PC-9 (cell line): ENCODE measurements at regions not wholly inside any gene's neighbourhood (a gene's known extent, or its start where the extent isn't known, plus 50 kb on each side); places are given as distances from the start of the nearest gene placed in this dataset.

ENCODE experiments used
- BruUV-seq: library from RNA; stranded (reverse); fragments of 400-500 nt; replicated peaks from 2 replicates; lab custom pipeline; 2021; lab: Mats Ljungman, UMichigan
- CTCF ChIA-PET: fragments of 300-600 bp; sonication (Branson Sonifier 250); formaldehyde crosslinking; loops from one replicate; lab custom pipeline; 2022; ENCODE audit warnings: antibody characterized with exemption; lab: Charles Lee
- POLR2A ChIA-PET: fragments of 300-600 bp; sonication (Branson Sonifier 250); formaldehyde crosslinking; loops from one replicate; lab custom pipeline; 2022; ENCODE audit warnings: antibody characterized with exemption; ENCODE audit not compliant: unreplicated experiment; lab: Charles Lee
- DNase-seq, 2 experiments: peaks; one replicate each; pipeline versions ENCODE4 v3.0.0 to v3.0.0-alpha.2; 2015 to 2022; ENCODE audit warnings: mixed read lengths in 1 of 2
- H2AFZ ChIP-seq: fragments of 200-600 bp; sonication (generic); 2 replicates; pipeline ENCODE4 v1.8.1; 2017; ENCODE audit warnings: antibody characterized with exemption
- H3F3A ChIP-seq: fragments of 200-600 bp; sonication (generic); 2 replicates; pipeline ENCODE4 v1.8.1; 2017; ENCODE audit warnings: antibody characterized with exemption, mild to moderate bottlenecking, low read depth; ENCODE audit not compliant: insufficient read depth
- H3K27ac ChIP-seq: fragments of 200-600 bp; sonication (generic); 2 replicates; pipeline ENCODE4 v1.6.1; 2016; ENCODE audit warnings: mixed run types
- H3K27me3 ChIP-seq: fragments of 200-600 bp; sonication (generic); 2 replicates; pipeline ENCODE4 v1.6.1; 2016; ENCODE audit warnings: low read depth, mixed run types; ENCODE audit not compliant: insufficient read depth
- H3K36me3 ChIP-seq: fragments of 200-600 bp; sonication (generic); 2 replicates; pipeline ENCODE4 v1.6.1; 2016; ENCODE audit warnings: low read depth, mixed run types
- H3K4me1 ChIP-seq: fragments of 200-600 bp; sonication (generic); replicated peaks from 2 replicates; pipeline ENCODE4 v1.6.1; 2016; ENCODE audit warnings: mixed run types; ENCODE audit not compliant: insufficient read depth
- H3K4me2 ChIP-seq: fragments of 200-600 bp; sonication (generic); 2 replicates; pipeline ENCODE4 v1.6.1; 2017; ENCODE audit warnings: mixed run types
- H3K4me3 ChIP-seq: fragments of 200-600 bp; sonication (generic); 2 replicates; pipeline ENCODE4 v1.6.1; 2016; ENCODE audit warnings: mixed run types
- H3K79me2 ChIP-seq: fragments of 200-600 bp; sonication (generic); 2 replicates; pipeline ENCODE4 v1.6.1; 2017; ENCODE audit warnings: low read depth, mixed run types
- H3K9me2 ChIP-seq: fragments of 200-600 bp; sonication (generic); 2 replicates; pipeline ENCODE4 v1.8.1; 2017; ENCODE audit warnings: mild to moderate bottlenecking; ENCODE audit not compliant: insufficient read depth
- H3K9me3 ChIP-seq: fragments of 200-600 bp; sonication (generic); 2 replicates; pipeline ENCODE4 v1.8.1; 2016; ENCODE audit warnings: low read depth; ENCODE audit not compliant: insufficient read depth
- H4K20me1 ChIP-seq: fragments of 200-600 bp; sonication (generic); 2 replicates; pipeline ENCODE4 v1.8.1; 2017; ENCODE audit not compliant: insufficient read depth
- EZH2 ChIP-seq: fragments of 200-600 bp; sonication (generic); IDR thresholded peaks from 2 replicates; pipeline ENCODE4 v1.8.0; 2017; ENCODE audit warnings: antibody characterized with exemption, low read depth
- intact Hi-C: fragments of 100-400 bp; cut with micrococcal nuclease; formaldehyde crosslinking; loops from one replicate; pipeline ENCODE4 v1.10.0; 2022; ENCODE audit not compliant: unreplicated experiment
- TF ChIP-seq, protein P1 (sequence below): fragments of 200-600 bp; sonication (generic); conservative IDR thresholded peaks from 2 replicates; pipeline ENCODE4 v1.6.1; 2017; ENCODE audit warnings: mixed run types, antibody characterized with exemption, mild to moderate bottlenecking, moderate library complexity

DNA sequence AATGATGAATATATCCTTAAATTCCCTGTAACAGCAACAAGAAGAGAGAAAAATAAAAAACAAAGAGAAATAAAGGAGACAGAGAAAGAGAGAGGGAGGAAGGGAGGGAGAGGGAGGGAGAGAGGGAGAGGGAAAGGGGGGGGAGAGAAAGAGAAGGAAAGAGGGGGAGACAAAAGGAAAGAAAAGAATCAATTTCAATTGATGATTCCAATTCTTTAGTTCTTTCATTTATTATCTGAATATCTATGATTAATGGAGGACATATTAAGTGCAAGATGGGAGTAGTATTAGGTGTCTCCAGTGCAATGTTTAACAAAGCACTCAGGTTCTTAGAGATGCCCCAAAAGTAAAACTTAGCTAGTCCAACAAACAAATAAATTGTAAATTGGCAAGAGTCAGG, 97.2 kb upstream of the DPP10 start:
- DNase-seq: no peak
- no peaks in the 10 kb centered on the region for H3K79me2 ChIP-seq
- H2AFZ ChIP-seq: no peak overlapping the region
- no peaks in the 10 kb centered on the region for H3F3A ChIP-seq
- TF ChIP-seq, protein P1, sequence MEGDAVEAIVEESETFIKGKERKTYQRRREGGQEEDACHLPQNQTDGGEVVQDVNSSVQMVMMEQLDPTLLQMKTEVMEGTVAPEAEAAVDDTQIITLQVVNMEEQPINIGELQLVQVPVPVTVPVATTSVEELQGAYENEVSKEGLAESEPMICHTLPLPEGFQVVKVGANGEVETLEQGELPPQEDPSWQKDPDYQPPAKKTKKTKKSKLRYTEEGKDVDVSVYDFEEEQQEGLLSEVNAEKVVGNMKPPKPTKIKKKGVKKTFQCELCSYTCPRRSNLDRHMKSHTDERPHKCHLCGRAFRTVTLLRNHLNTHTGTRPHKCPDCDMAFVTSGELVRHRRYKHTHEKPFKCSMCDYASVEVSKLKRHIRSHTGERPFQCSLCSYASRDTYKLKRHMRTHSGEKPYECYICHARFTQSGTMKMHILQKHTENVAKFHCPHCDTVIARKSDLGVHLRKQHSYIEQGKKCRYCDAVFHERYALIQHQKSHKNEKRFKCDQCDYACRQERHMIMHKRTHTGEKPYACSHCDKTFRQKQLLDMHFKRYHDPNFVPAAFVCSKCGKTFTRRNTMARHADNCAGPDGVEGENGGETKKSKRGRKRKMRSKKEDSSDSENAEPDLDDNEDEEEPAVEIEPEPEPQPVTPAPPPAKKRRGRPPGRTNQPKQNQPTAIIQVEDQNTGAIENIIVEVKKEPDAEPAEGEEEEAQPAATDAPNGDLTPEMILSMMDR: no peak
- TF ChIP-seq EZH2: no peak
- H3K4me3 ChIP-seq: no peak overlapping the region
- H3K27me3 ChIP-seq: peaks cover 9% of the 10 kb centered on the region; the same call in 1 of the 2 replicates
- CTCF ChIA-PET: no interaction called here
- no peaks in the 10 kb centered on the region for H4K20me1 ChIP-seq
- H3K27ac ChIP-seq: no peak overlapping the region
- no peaks in the 10 kb centered on the region for H3K36me3 ChIP-seq
- no peaks in the 10 kb centered on the region for H3K9me2 ChIP-seq
- intact Hi-C loops: no loop called here
- no TSS peak for BruUV-seq
- no peaks in the 10 kb centered on the region for H3K9me3 ChIP-seq
- no peak overlapping the region for H3K4me2 ChIP-seq
- POLR2A ChIA-PET: no interaction called here
- no peaks in the 10 kb centered on the region for H3K4me1 ChIP-seq

DNA sequence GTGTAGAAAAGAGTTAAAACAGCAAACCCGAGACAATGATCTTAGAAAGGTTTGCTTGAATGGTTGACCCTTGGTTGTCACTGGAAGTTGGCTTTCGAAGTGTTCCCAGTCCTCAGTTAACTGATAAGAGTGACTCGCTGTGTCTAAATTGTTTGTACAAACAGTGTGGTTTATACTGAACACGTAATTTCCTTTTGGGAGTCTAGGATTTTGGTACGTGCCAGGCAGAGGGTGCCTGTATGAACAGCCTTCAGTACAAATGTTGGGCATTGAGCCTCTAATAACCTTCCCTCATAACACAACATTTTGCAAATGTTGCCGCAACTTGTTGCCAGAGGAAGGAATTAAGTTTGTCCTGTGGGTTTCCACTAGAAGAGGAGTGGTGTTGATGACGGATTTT, 95.8 kb upstream of the DPP10 start:
- Histone ChIP-seq H3K79me2 (no peaks in the 10 kb centered on the region), H4K20me1 (no peaks in the 10 kb centered on the region), H3K4me3 (no peak overlapping the region), H3K9me3 (no peaks in the 10 kb centered on the region), H3K4me1 (no peaks in the 10 kb centered on the region), H3K9me2 (no peaks in the 10 kb centered on the region), H3K4me2 (no peak overlapping the region), H2AFZ (no peak overlapping the region), H3K36me3 (no peaks in the 10 kb centered on the region), H3K27ac (no peak overlapping the region), H3K27me3 (peaks cover 9% of the 10 kb centered on the region; the same call in 1 of the 2 replicates), H3F3A (no peaks in the 10 kb centered on the region)
- DNase-seq: no peak
- CTCF ChIA-PET: no interaction called here
- POLR2A ChIA-PET: no interaction called here
- intact Hi-C loops: no loop called here
- BruUV-seq: no TSS peak
- no peak for TF ChIP-seq EZH2

DNA sequence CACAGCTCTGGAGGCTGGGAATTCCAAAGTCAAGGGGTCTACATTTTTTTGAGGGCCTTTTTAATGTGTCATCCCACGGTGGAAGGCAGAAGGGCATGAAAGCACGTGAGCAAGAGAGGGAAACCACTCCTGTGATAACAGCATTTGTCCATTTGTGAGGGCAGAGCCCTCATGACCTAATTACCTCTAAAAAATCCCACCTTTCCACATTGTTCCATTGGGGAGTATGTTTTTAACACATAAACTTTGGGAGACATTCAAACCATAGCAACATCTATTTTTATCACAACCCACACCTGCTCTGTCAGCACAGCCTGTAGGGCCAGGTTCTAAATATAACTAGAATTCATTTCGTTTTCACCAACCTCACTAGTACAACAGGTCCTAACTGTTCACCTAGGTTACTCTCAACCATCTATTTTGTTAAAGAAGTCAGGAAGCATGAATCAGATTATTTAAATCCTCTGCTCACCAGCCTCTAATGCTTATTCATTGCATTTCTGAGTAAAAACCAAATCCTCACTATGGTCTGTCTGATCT, 92.2 kb upstream of the DPP10 start:
- ChIA-PET POLR2A (no interaction called here), CTCF (no interaction called here)
- no peaks in the 10 kb centered on the region for H3K9me3 ChIP-seq
- DNase-seq: no peak
- no peaks in the 10 kb centered on the region for H3K36me3 ChIP-seq
- intact Hi-C loops: no loop called here
- H2AFZ ChIP-seq: no peak overlapping the region
- no peaks in the 10 kb centered on the region for H3K4me1 ChIP-seq
- no peaks in the 10 kb centered on the region for H3K9me2 ChIP-seq
- peaks cover 4% of the 10 kb centered on the region; the same call in 1 of the 2 replicates for H3K27me3 ChIP-seq
- BruUV-seq: no TSS peak
- TF ChIP-seq, protein P1: no peak
- no peak for TF ChIP-seq EZH2
- no peak overlapping the region for H3K27ac ChIP-seq
- H3K4me3 ChIP-seq: no peak overlapping the region
- no peaks in the 10 kb centered on the region for H3F3A ChIP-seq
- H3K79me2 ChIP-seq: no peaks in the 10 kb centered on the region
- no peaks in the 10 kb centered on the region for H4K20me1 ChIP-seq
- no peak overlapping the region for H3K4me2 ChIP-seq

DNA sequence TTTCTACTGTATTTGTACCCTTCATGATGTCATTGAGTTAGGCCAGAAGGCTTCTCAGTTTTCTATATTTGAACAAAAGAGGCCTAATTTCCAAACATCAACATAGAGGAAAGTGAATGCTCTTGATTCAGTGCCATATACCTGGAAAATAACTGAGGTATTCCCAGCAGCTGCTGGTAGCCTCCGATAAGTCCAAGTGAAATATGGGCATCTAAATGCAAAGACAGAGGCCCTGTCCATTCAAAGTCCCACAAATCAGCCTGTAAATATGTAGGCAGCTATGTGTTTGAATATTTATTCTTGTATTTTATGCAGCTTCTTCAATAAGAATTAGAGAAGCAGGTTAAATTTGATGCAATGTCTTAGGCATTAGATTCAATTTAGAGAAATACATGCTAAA, 89.5 kb upstream of the DPP10 start:
- no peaks in the 10 kb centered on the region for H3K9me2 ChIP-seq
- no peak overlapping the region for H3K4me3 ChIP-seq
- intact Hi-C loops: no loop called here
- no peak overlapping the region for H2AFZ ChIP-seq
- CTCF ChIA-PET: no interaction called here
- no peak for DNase-seq
- no peaks in the 10 kb centered on the region for H3K79me2 ChIP-seq
- no peak overlapping the region for H3K27ac ChIP-seq
- no peaks in the 10 kb centered on the region for H3K27me3 ChIP-seq
- POLR2A ChIA-PET: no interaction called here
- no peaks in the 10 kb centered on the region for H4K20me1 ChIP-seq
- H3F3A ChIP-seq: no peaks in the 10 kb centered on the region
- no peaks in the 10 kb centered on the region for H3K36me3 ChIP-seq
- no TSS peak for BruUV-seq
- TF ChIP-seq, protein P1: no peak
- TF ChIP-seq EZH2: no peak
- no peaks in the 10 kb centered on the region for H3K9me3 ChIP-seq
- H3K4me1 ChIP-seq: no peaks in the 10 kb centered on the region
- H3K4me2 ChIP-seq: no peak overlapping the region
